ENCODE measurements at regions not wholly inside any gene's neighbourhood (a gene's known extent, or its start where the extent isn't known, plus 50 kb on each side); places are given as distances from the start of the nearest gene placed in this dataset.

DNA sequence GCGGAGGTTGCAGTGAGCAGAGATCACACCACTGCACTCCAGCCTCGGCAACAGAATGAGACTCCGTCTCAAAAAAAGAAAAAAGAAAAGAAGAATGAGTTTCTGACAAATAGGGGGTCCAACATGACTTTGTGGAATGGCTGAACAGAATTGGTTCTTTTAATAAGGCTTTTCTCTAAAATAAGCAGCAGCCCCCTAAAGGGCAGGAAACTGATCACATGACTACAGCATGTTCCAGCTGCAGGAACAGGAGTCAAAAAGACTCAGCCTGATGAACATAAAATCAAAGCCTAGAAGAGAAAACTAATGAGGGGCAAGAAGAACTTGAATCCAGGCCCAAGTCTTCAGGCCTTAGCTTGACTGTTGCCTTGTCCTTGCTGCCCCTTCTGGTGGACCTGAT is 89.7 kb upstream of the ARRDC4 start:
- no peaks in the 10 kb centered on the region for H3K4me1 ChIP-seq (ENCODE audit: control insufficient read depth, insufficient read depth, low read length)
- CTCF ChIA-PET, result no interaction called here
- no peaks in the 10 kb centered on the region for H3K9me3 ChIP-seq (ENCODE audit: control insufficient read depth, insufficient read depth, low read depth, low read length)
- no peaks in the 10 kb centered on the region for H3K36me3 ChIP-seq (ENCODE audit: control insufficient read depth in 2 of 2, insufficient read depth in 1 of 2, low read length in 2 of 2)
- POLR2A ChIA-PET, result no interaction called here
- no peak overlapping the region for H3K27ac ChIP-seq (ENCODE audit: extremely low read depth, low read depth, low read length)
- no peak overlapping the region for H3K4me3 ChIP-seq (ENCODE audit: low read depth, low read length)
- TF ChIP-seq ZNF518A (tag by site-specific recombination; conservative IDR thresholded peaks at IDR 0.05; ENCODE audit: low read depth) (no peak), ZBTB8A (tag by site-specific recombination; IDR thresholded peaks at IDR 0.05) (no peak), SP7 (tag by site-specific recombination; IDR thresholded peaks at IDR 0.05) (no peak), SP2 (tag by site-specific recombination; IDR thresholded peaks at IDR 0.05) (no peak), YY1 (tag by site-specific recombination; IDR thresholded peaks at IDR 0.05) (no peak), ZNF391 (tag by site-specific recombination; IDR thresholded peaks at IDR 0.05; ENCODE audit: borderline replicate concordance, low read depth) (no peak), ZFP37 (tag by site-specific recombination; IDR thresholded peaks at IDR 0.05) (no peak), ZNF350 (tag by site-specific recombination; IDR thresholded peaks at IDR 0.05) (no peak), KLF8 (tag by site-specific recombination; IDR thresholded peaks at IDR 0.05) (no peak), BCL11B (tag by site-specific recombination; IDR thresholded peaks at IDR 0.05; ENCODE audit: low read depth) (no peak), GLIS1 (tag by site-specific recombination; IDR thresholded peaks at IDR 0.05) (no peak), ZNF211 (tag by site-specific recombination; IDR thresholded peaks at IDR 0.05; ENCODE audit: low read depth) (no peak), ZNF433 (tag by site-specific recombination; IDR thresholded peaks at IDR 0.05; ENCODE audit: low read depth) (no peak), YY2 (tag by site-specific recombination; IDR thresholded peaks at IDR 0.05) (no peak), ZNF747 (tag by site-specific recombination; IDR thresholded peaks at IDR 0.05) (no peak), ZNF624 (tag by site-specific recombination; IDR thresholded peaks at IDR 0.05) (no peak), ZFP41 (tag by site-specific recombination; IDR thresholded peaks at IDR 0.05; ENCODE audit: borderline replicate concordance) (no peak), ZNF148 (tag by site-specific recombination; IDR thresholded peaks at IDR 0.05; ENCODE audit: borderline replicate concordance) (no peak)
- TF ChIP-seq, protein P1, sequence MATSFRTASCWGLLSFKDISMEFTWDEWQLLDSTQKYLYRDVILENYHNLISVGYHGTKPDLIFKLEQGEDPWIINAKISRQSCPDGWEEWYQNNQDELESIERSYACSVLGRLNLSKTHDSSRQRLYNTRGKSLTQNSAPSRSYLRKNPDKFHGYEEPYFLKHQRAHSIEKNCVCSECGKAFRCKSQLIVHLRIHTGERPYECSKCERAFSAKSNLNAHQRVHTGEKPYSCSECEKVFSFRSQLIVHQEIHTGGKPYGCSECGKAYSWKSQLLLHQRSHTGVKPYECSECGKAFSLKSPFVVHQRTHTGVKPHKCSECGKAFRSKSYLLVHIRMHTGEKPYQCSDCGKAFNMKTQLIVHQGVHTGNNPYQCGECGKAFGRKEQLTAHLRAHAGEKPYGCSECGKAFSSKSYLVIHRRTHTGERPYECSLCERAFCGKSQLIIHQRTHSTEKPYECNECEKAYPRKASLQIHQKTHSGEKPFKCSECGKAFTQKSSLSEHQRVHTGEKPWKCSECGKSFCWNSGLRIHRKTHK (tag by site-specific recombination; IDR thresholded peaks at IDR 0.05), result no peak

Data from HEK293 (cell line).